HG03196 (cell line): ENCODE measurements at regions not wholly inside any gene's neighbourhood (a gene's known extent, or its start where the extent isn't known, plus 50 kb on each side); places are given as distances from the start of the nearest gene placed in this dataset.
"Not testable (repeated sequence)": the region's sequence is repeated elsewhere in the genome, so short reads cannot be mapped to it uniquely, and the experiment has no call there.

Source experiments
- ATAC-seq: cut with Tn5 transposase; IDR thresholded peaks from one replicate; pipeline ENCODE4 v1.9.1; 2021; ENCODE audit not compliant: unreplicated experiment

DNA sequence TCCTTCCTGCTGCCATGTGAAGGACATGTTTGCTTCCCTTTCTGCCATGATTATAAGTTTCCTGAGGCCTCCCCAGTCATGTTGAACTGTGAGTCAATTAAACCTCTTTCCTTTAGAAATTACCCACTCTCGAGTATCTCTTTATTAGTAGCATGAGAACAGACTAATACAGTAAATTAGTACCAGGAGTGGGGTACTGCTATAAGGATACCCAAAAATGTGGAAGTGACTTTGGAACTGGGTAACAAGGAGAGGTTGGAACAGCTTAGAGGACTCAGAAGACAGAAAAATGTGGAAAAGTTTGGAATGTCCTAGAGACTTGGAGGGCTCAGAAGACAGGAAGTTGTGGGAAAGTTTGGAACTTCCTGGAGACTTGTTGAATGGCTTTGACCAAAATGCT lies 283.0 kb upstream of the DEPDC1 start:
- not testable (repeated sequence) for ATAC-seq

DNA sequence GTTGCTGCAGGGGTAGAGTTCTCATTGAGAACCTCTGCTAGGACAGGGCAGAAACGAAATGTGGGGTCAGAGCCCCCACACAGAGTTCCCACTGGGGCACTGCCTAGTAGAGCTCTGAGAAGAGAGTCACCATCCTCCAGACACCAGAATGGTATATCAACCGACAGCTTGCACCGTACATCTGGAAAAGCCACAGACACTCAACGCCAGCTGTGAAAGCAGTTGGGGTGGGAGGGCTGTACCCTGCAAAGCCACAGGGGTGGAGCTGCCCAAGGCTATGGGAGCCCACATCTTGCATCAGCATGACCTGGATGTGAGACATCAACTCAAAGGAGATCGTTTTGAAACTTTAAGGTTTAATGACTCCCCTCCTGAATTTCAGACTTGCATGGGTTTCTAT lies 284.0 kb upstream of the DEPDC1 start:
- no peak for ATAC-seq

DNA sequence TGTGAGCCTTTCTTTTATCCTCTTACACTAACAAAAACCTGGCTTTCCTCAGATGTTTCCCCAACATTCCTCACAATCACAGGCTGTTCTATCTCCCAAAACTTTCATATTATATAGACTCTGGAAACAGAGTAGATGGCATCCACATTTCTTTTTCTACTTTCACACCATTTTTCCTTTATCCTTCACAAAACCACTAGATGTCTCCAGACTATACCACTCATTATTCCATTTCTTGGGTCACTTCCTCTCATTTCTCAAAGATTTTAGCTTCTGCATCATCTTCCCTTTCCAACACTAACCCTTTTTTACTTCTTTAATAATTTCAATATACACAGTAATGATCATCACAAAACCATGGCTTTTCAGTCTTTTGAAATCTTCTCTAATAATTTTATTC lies 286.0 kb upstream of the DEPDC1 start:
- no peak for ATAC-seq

DNA sequence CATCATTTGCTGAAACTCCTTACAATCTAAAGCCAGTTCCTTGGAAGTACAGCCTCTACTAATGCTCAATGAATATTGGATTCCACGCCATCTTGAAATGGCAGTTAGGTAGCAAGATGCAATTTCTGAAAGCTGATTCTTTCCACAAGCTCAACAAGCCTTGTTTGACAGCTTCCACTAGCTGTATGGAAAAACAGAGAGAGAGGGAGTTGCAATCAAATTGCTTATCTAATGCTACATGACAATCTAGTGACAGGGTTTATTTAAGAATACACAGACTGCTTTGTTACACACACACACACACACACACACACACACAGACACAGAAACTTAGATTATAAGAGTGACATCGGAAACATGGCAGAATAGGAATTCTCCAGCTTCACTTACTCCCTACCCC lies 288.4 kb upstream of the DEPDC1 start:
- ATAC-seq, result no peak

DNA sequence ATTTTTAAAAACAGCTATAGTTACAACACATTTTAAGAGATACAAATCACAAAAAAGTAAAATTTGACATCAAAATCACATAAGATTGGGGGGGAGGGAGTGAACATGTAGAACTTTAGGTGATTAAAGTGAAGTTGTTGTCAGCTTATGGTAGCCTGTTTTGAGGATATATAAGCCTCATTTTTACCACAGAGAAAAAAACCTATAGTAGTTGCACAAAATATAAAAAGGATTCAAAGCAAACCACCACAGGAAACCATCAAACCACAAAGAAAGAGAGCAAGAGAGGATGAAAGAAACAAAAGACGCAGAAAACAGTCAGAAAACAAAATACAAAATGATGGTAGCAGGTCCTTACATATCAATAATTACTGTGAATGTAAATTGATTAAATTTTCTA lies 291.9 kb upstream of the DEPDC1 start:
- ATAC-seq, result no peak

DNA sequence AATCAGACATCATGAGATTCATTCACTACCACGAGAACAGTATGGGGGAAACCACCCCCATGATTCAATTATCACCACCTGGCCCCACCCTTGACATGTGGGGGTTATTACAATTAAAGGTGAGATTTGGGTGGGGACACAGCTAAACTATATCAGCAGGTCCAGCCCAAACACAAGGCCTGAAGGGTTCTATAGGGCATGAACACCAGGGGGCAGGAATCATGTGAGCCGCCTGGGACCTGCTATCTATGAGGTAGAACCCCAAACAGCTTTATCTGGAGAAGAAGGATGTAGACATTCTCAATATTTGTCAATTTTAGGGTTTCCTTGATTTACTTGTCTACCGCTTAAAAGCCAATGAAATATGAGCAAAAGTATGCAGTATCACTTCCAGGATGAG lies 294.9 kb upstream of the DEPDC1 start:
- no peak for ATAC-seq

DNA sequence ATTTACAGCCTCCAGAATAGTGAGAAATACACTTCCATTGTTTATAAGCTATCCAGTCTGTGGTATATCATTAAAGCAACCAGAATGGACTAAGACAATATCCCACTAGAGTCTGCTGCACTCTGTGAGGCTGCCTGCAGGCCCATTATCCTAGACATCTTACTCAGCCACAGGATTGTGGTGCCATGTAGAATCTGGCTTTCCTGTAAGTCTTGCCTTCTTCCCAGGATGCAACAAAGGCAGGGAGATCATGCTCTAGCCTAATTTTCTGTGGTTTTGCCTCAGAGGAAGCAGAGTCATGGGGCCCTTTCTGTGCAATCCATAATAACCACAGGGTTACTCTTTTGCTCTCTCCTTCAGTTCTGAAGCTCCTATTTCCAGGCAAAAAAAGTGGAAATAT lies 299.1 kb upstream of the DEPDC1 start:
- no peak for ATAC-seq

DNA sequence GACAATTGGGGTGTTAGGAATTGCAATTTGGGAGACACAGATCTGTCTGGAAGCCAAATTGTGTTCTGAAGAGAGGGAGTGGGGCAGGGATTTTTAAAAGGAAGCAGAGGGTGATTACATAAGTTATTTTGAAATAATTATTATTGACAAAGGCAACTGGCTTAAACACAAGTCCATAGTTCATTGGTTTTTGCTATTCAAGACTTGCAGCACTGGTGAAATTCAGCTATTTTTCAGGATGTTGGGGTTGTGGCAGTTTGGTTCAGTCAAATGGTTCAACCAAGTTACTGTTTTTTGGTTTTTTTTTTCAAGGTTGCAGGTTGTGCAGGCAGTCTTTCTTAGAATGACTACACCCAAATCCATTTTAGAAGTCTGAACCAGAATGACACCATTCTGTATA lies 300.0 kb upstream of the DEPDC1 start:
- ATAC-seq, result no peak

DNA sequence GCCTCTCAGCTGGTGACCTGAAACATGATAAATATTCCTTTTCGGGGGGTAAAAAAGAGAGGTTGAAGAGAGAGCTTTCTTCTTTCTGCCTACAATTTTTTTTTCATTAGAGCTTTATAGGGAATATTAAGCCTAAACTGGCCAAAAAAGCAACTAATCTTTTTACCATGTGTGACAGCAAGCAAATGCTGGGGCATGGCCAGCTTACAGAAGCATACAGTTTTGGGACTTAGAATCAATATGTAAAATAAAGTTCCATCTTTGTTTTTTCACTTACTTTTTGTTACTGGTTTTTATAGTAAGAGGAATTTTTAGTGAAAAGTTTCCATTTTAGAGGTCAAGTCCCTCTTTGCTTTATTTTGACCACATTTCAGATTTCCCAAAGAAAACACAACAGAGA lies 301.2 kb upstream of the DEPDC1 start:
- ATAC-seq, result no peak

DNA sequence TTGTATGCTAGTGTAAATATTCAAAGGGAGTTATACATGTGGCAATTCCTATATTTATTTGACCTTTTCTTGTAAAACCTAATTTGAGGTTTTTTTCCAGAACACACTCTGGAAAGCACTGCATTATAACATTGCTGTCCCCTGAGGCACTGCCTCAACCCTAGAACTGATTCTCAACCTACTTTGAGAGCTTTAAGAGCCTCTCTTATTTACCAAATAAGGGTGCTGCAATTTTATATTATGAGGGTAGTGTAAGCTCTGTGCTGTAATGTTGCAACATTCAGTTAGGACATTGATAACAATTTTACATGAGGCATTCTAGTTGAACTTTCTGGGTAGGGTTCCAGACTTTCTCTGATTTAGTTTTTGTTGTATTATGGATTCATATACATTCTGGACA lies 302.2 kb upstream of the DEPDC1 start:
- no peak for ATAC-seq

DNA sequence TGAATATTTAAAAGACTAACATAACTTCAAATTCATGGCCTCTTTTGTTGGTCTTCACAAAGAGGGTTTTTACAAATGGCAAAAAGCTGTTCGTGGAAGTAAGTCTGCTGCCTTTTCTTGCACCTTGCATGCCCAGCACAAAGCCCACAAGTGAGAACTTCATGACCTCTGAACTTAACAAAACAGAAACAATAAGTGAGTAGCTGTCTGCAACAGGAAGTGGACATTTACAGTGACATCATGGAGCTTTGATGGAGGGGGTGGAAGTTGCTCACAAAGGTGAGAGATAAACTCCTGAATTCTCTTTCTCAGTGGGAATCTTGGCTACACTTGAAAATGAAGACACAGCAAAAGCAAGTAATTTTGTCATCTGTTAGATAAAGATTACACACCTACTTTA lies 303.3 kb upstream of the DEPDC1 start:
- ATAC-seq, result no peak

DNA sequence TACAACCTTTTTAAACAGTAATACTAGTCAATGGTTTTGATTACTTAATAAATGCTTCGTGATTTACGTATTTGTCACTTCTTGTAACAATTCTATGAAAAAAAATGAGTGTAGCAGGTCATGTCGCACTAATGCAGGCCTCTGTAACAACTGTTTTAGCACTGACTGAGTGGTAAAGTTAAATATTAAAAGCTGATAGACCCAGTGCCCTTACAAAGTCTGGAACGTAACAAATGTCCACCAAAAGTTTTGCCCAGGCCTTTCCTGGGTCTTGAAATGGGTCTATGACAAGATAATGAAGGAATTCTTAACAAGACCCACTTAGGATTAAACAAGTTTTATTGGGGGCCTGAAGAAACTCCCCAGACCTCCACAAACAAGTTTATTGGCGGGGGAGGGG lies 304.6 kb upstream of the DEPDC1 start:
- ATAC-seq, result no peak

DNA sequence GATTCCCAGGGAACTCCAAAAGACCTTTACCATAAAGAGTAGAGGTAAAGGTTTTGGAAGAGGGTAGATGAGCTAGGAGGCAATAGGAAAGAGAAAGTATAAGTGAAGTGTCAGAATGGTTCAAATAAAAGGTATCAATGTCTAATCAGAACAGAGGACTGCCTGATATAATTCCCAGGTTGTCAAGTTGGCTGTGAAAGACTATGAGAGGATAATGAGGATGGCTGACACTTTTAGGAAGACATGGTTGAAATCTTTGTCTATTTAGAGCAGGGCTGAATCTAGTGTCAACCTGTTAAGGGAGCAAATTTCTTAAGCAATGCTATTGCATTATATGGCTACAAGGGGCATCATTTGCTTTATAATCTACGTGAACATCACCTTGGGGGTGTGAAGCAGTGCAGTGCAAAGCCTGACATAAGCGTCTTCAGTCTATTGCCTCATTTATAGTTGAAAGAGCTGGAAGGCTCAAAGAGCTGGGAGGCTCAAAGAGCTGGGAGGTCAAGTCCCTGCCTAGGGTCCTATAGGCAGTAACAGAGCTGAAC lies 308.3 kb upstream of the DEPDC1 start:
- no peak for ATAC-seq

DNA sequence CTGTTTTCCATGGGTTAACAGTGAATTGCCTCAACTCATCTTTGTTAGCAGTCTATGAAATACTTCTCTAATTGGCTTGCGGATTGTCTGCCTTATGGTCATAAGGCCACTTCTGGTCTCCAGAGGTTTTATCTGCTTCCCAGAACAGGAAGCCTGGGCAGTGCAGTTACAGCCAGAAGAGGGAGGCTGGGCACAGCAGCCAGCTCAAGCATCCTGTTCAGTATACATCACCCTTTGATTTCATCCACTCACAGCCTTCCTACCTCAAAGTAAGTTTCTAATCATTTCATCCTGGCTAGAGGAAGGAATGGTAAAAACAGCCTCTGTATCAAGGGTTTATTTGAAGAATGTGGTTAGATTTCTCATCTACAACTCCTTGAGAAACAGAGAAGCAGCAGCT lies 311.5 kb upstream of the DEPDC1 start:
- no peak for ATAC-seq

DNA sequence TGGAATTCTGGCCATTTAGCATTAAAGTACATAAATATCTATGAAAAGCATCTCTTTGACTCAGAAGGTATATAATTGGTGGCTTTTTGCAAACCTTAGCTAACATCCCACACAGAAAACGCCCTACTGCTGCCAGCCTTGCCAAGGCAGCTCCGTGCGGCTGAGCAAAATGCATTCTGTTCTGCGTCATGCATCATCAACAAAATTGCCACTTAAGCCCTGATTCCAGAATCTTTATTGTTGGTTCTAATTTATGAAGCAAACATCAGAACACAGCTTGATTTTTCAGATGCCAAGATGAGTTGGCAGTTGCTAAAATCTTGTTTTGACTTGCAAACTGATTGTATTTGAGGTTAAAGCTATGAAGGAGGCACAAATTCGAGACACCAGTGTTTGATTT lies 314.9 kb upstream of the DEPDC1 start:
- no peak for ATAC-seq

DNA sequence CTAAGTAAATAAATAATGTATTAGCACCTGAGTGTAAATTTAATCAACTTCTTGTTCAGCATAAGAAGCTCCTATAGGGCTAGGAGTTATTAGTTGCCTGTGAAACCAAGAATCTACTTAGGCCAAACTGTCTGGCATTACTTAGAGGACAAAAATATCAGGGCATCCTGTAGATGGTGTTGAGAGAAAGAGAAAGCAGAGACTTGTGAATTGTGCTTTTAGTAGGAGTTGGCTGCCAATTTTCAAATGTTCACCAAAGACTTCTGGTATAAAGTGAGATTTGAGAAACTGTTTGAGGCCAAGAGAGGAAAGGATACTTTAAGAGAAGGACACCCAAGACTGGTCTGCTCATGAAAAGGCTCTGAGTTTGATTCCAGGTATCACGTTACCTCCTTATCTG lies 315.5 kb upstream of the DEPDC1 start:
- no peak for ATAC-seq

DNA sequence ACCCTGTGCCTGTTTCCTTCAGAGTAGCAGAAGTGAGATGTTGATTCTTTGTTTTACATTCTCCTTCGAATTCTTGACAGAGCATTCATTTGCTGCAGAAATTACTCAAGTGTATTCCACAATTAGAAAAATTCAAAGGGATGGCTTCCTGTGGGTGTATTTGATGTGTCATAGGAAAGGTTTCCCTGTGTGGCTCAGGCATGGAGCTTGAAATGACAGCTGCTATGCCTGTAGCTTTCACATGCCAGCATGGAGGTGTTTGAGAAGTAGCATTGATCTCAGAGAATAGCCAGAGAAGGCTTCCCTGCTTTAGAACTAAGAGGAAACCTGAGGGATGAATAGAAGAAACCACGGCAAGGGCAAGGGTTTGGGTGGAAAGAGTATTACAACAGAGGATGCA lies 317.2 kb upstream of the DEPDC1 start:
- ATAC-seq, result no peak

DNA sequence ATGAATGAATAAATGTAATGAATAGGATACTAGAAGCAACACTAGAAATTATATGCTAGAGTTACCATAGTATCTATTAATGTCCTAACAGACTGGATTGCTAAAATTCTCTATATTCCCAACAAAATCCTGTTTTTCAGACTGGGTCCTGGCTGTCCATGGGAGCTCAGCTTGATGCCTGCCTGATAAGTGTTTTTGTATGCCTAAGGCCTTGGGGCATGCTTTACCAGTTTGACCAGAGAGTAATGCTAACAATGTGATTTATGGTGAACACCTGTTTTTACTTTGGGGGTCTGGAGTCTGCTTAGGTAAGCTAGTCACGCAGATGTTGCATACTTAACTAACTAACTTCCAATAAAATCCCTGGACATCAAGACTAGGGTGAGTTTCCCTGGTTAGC lies 318.8 kb upstream of the DEPDC1 start:
- no peak for ATAC-seq

DNA sequence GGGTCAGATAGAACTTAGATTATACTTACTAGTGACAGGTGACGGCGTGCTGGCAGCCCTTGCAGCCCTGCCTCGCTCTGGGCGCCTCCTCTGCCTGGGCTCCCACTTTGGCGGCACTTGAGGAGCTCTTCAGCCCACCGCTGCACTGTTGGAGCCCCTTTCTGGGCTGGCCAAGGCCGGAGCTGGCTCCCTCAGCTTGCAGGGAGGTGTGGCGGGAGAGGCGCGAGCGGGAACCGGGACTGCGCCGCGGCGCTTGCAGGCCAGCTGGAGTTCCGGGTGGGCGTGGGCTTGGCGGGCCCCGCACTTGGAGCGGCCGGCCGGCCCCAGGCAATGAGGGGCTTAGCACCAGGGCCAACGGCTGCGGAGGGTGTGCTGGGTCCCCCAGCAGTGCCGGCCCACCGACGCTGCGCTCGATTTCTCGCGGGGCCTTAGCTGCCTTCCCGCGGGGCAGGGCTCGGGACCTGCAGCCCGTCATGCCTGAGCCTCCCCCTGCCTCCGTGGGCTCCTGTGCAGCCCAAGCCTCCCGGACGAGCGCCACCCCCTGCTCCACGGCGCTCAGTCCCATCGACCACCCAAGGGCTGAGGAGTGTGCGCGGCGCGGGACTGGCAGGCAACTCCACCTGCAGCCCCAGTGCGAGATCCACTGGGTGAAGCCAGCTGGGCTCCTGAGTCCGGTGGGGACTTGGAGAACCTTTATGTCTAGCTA lies 320.8 kb upstream of the DEPDC1 start:
- not testable (repeated sequence) for ATAC-seq

DNA sequence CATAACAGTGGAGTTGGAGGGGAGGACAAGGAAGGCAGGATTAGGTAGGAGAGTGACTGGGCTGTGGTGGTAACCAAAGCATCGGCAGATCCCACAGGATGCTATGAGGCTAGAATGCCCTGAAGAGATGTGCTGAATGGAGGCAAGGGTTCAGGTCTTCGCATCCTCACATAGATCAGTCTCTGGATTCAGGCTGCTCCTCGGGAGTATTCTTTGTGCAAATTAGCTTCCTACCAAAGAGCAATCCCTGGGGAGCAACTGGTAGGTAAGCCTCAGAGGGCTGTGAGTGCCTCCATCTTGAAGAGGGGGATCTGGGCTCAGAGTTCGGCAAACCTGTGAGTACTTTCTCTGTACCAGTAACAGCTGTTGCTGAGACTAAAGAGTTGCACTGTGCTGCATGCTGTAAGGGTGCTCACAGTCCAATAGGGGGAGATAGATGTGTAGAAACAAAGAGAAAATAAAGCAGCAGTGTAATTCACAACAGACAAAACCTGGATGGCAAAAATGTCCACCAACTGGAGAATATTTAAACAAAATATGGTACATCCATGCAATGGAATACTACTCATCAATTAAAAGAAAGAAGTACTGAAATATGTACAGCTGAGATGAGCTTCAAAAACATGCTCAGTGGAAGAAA lies 322.4 kb upstream of the DEPDC1 start:
- no peak for ATAC-seq

DNA sequence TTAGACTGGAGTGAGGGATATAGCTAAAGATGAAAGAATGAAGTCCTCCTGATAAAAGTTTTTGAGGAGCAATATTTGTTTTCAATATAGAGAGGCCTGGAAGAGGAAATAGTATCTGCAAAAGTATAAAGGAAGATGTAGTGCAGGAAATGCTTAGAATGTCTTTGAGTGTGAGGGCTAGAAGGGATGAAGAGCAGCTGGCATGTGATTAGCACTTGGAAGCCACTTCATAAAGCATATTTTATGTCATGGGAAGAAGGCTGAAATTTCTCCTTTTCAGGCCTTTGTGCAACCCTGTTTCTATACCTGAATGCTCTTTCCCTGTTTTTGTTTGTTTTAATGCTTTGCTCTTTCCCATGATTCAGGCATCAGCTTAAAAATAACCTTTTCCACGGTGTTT lies 323.3 kb upstream of the DEPDC1 start:
- no peak for ATAC-seq

DNA sequence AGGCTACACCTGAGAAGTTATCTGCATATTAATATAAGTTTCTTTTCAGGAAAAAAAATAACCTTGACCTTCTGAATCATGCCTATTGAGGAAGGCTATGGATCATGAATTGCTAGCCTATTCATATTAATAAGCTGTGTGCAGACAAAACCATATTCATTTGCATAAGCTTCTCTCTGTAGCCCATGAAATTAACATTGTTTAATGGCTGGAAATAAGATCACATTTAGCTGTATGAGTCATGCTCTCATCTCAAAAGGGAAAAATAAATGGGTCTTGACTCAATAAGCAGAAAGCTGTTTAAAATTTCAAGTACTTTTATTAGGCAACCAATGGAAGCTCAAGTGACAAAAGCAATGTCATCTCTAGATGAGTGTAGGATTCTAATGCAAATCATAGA lies 330.0 kb upstream of the DEPDC1 start:
- ATAC-seq, result no peak

DNA sequence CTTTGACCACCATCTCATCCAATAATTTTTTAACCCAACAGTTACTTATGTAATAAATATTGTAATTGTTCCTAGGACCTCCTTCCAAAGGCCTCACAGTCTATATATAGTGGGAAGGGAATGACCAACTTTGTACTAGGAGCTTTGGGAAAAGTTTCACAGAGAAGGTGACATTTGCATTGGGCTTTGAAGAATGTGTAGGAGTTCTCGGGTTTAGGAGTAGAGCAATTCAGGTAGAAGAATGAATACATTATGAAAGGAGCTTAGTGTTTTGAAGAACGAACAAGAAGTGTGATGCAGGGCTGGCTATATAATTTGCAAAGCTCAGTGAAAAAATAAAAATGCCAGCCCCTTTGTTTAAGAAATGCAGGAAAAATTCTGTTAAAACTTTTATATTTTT lies 330.4 kb upstream of the DEPDC1 start:
- ATAC-seq, result no peak
